Left hindlimb (tissue), 1 donor: ENCODE measurements at regions not wholly inside any gene's neighbourhood (a gene's known extent, or its start where the extent isn't known, plus 50 kb on each side); places are given as distances from the start of the nearest gene placed in this dataset.
A peak's percentile ranks its signal among the peaks of the same experiment; 100 is the strongest.
"Not testable (repeated sequence)": the region's sequence is repeated elsewhere in the genome, so short reads cannot be mapped to it uniquely, and the experiment has no call there.

Source experiments
- DNase-seq: peaks from one replicate; pipeline ENCODE4 v3.0.0-alpha.2; 2018

DNA sequence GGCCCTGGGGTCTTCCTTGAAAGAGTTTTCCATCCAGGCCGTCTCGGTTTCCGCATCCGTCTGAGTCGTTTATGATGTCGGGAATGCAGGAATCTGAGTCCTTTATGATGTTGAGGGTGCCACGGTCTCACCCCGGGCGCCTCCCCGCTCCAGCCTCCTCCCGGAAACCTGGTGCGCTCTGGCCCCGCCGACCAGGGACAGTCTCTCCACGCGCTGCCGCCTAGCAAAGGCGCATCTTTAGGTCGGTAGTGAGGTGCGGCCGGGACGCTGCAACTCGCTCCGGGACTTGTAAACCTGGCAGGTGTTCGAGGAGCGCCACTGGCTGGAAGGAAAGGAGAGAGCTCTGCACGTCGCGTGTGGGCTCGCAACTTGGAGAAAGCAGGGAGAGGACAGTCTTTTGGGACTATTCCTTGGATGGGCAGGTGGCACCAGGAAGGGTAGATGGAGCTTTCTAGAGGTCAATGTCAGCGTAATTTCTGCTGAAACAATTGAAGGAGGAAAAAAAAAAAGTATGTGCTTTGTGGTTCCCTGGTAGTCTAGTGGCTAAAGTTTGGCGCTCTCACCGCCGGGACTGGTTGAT is 132.0 kb downstream of the FAM72B start:
- DNase-seq, result not testable (repeated sequence)

GRCh38 chr1:121054928-121055327 is 129.2 kb downstream of the FAM72B start:
- not testable (repeated sequence) for DNase-seq

- not testable (repeated sequence) for DNase-seq
These were observed 117.2 kb downstream of the FAM72B start for GRCh38 chr1:121066925-121067324.

DNA sequence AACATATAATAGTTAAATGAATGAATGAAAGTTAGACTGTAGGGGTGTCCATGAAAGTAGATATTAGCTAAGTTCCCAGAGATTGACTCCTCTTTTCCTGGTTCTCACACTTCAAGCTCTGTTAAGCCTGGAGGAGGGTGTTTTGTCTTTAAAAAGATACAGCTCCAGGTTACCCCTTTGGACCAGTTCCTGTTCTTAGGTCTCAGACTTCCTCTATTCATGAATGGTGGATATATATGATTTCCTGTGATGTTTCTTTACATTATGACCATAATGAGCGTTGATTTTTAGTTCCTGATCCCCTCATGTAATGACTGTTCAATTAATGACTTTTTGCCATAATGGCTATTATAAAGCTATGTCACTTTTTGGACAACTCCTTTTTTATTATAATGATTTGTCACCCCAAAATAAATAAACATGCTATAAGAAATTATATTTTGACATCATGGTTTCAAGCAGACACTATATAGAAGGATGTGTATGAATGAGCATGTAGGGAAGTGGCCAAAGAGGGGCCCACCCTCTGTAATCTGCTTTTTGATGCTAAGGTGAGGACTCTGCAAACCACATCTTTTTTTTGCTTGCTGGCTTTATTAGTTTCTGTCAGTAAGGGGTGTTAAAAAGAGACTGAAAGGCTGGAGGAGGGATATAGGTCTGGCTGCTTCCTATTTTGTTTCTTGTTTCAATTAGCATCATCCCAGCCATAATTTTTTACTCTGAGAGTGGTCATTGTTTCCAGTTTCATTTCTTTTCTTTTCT is 115.2 kb downstream of the FAM72B start:
- DNase-seq, result not testable (repeated sequence)

GRCh38 chr1:121073852-121074251 is 110.3 kb downstream of the FAM72B start:
- DNase-seq, result not testable (repeated sequence)

GRCh38 chr1:121075254-121075805 is 108.8 kb downstream of the FAM72B start:
- not testable (repeated sequence) for DNase-seq

DNA sequence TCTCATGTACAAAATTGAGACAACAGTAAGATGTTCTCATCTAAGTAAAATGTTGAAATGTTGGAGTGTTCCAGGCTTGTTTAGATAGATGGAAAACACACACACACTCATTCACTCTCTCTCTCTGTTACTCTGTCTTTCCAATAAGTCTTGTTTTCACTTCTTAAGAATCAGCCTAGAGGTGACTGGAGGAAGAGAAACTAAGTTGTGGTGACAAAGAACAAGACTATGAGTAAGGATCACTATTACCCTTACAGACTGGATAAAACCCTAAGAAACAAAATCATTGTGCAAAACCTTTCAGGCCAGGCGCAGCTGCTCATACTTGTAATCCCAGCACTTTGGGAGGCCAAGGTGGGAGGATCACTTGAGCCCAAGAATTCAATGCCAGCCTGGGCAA is 107.5 kb downstream of the FAM72B start:
- not testable (repeated sequence) for DNase-seq

- DNase-seq, result not testable (repeated sequence)
These were observed 104.5 kb downstream of the FAM72B start for GRCh38 chr1:121079655-121080054.

GRCh38 chr1:121080197-121080903 is 103.8 kb downstream of the FAM72B start:
- peak; percentile 14 for DNase-seq

DNA sequence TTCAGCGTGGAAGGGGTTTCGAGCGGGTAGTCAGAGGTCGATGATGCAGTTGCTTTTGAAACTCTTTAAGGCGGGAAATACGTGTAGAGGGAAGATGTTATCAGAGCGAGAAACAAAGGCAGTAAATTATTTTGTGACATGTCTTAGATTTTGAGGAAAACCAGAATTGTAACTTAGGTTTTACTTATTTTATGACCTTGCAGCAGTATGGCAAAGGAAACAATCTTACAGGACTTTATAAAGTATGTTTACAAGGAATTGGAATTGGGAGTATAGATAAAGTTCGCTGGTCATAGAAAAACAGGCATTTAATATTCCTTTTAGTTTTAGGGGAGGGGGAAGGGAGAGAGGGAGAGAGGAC is 103.3 kb downstream of the FAM72B start:
- not testable (repeated sequence) for DNase-seq

GRCh38 chr1:121081625-121082199 is 102.4 kb downstream of the FAM72B start:
- not testable (repeated sequence) for DNase-seq

DNA sequence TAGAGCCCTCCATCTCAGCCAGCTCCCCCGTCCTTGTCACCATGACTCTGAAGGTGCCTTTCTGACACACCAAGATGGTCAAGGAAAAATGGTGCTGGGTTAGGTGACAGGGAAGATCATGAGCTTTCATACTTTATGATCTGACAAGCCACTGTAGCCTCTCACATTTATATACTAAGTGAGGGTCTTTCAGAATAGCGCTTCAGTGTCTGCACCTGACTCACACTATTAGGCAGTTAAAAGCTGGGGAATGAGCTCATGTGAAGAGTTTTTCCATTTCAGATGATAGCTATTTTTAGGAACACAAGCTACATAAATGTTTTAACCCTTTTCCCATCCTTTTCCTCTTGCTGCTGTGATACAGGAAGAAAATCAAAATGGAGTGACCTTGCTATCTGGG is 101.1 kb downstream of the FAM72B start:
- DNase-seq, result not testable (repeated sequence)

DNA sequence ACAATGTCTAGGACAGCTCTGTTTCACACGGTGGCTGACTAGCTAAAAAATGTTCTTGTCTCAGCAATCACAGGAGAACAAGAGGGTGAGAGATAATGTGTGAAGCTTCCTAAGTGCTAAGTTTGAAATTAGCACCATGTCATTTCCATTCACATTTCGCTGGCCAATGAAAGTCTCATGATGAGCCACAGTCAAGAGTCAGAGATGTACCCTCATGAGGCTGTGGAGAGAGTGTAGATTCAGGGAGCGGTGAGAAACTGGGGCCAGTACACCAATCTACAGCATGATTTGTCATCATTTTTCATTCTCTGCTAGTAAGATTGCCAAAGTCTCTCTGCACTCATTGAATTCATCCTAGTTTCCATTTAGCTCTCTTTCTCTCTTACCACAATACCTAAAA is 97.9 kb downstream of the FAM72B start:
- DNase-seq, result not testable (repeated sequence)

DNA sequence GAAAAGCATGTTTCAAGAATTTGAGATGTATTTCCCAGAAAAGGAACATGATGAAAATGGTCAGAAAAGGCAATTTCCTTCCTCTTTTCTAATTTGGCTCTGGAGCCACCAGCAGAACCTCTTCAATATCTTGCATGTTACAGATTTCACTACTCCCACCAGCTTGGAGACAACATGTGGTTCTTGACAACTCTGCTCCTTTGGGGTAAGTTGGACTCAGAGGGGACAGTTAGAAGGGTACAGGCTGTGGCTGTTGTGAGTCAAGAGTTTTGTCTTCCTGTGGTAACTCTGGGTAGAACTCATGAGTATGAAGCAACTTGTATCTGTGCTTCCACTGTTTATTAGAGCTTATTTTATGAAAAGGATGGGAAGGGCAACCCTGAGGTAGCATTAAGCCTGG is 96.9 kb downstream of the FAM72B start:
- not testable (repeated sequence) for DNase-seq

GRCh38 chr1:121088568-121088967 is 95.6 kb downstream of the FAM72B start:
- not testable (repeated sequence) for DNase-seq

GRCh38 chr1:121092329-121092968 is 91.7 kb downstream of the FAM72B start:
- DNase-seq, result not testable (repeated sequence)

DNA sequence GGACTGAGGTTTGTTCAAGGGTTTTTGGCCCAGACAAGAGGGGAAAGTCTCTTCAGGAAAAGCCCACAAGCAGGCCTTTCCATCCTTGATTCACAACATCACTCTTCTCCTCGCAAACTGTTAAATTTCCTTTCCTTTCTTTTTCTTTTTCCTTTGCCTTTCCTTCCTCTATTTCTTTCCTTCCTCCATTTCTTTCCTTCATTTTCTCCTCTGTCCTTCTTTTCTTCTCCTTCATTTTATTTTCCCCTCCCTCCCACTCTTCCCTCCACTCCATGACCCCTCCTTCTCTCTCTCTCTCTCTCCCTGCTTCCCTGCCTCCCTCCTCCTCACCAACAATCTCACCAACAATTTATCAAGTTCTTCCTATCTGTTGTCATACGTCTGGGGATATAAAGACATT is 89.1 kb downstream of the FAM72B start:
- DNase-seq, result not testable (repeated sequence)

DNA sequence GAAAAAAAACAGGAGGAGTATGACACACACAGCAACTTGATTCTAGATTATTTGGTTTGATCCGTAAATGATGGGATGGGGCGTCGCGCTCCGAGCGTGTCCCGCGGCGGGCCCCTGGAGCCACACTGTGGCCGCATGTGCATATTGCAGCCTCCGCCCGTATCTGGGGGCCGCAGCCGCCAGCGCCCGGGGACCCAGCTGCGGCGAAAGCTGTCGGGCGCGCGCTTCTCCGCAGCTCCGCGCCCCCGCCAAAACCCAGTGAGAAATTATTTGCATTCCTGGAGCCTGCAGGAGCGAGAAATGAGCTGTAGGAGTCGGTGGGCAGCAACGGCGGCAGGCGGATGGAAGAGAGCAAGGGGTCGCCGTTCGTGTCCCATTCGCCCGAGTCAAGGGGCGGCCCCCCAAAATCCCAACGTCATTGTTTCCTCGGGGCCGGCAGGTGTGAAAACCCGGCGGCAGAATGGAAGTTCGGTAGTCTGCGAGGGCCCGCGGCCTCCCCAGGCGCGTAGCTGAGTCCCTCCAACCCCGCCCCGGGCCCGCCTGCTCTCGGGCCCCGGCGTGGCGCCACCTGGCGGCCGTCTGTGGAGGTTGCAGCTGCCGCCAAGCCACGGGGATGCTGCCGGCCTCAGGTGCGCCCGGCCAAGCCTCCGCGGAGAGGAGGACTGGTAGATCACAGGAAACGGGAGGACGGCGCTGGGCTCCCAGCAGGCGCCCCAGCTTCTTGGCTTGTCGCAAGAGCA is 86.8 kb downstream of the FAM72B start:
- peak; percentile 81 for DNase-seq

DNA sequence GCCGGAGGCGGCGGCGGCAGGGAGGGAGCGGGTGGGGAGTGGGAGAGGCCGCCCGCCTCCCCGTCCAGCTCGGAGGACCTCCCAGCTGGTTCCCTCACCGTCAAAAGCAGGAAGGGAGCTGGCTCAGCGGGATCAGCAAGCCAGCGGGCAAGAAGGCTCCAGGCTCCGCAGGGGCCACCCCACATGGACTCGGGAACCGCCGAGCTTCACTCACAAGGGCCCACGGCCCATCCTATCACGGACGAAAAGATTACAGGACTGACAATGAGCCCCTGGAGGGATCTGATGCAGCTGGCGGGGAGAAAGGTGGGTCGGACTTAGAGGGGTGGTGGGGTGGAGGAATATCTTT is 86.3 kb downstream of the FAM72B start:
- not testable (repeated sequence) for DNase-seq

- not testable (repeated sequence) for DNase-seq
These were observed 75.1 kb downstream of the FAM72B start for GRCh38 chr1:121109025-121109424.

DNA sequence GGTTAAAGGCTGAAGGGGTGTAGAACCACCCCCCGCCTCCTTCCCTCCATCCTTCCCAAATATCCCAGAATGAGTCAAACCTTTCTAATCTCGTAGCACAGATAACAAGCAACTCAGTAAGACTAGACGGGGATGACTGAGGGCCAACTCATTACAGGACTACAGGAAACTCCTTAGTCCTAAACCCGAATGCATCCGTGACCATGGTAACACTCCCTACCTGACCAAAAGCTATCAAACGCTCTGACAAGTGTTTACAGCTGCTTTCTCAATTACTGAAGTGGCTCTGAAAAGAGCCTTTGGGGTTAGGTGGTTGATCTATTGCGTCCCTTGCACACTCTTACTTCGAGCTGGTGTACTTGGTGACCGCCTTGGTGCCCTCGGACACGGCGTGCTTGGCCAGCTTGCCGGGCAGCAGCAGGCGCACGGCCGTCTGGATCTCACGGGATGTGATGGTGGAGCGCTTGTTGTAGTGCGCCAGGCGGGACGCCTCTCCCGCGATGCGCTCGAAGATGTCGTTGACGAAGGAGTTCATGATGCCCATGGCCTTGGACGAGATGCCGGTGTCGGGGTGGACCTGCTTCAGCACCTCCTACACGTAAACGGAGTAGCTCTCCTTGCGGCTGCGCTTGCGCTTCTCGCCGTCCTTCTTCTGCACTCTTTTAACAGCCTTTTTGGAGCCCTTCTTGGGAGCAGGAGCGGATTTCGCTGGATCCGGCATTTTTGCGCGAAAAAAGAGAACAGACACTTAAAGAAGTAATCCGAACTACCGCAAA is 67.4 kb downstream of the FAM72B start:
- peak; percentile 23 for DNase-seq
